ENCODE measurements at regions not wholly inside any gene's neighbourhood (a gene's known extent, or its start where the extent isn't known, plus 50 kb on each side); places are given as distances from the start of the nearest gene placed in this dataset.

DNA sequence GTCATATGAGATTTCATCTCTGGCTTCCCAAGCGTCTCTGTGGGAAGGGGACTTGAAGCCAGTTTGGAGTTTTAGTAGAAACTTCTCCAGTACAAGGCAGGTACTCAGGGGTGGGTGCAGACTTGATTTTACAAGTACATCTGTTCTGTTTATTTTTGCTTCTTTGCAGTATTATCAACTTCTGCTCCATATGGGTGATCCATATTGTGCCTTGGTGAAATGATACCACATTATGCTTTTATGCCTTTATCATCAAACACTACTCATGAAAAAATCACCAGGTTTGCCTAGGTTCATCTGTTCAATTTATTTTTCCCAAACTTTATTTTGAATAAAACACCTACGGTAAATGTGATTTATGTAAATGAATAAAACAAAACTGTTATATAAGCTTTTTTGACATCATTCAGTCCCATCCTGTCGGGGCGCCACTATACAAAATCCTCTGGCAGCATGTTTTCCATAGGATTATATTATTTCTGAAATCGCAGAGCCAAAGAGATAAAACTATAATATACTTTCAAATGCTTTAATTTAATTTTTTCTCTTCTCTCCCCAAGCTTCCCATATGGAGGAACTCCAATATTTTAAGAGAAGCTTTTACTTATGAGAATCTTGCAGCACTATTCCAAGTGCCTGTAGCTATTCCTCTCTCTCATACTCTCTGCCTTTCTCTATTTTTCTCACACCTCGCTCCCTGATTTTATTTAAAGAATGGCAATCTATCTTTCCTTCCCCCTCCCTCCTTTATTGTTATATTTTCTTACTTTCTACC lies 490.9 kb downstream of the RNF144A start:
- Histone ChIP-seq H3K4me3 (ENCODE audit: low read length) (no peak overlapping the region), H3K27me3 (ENCODE audit: control insufficient read depth, insufficient read depth, low read length, poor library complexity, severe bottlenecking) (no peaks in the 10 kb centered on the region), H3K27ac (ENCODE audit: low read depth, low read length) (no peak overlapping the region), H3K4me1 (ENCODE audit: control insufficient read depth, insufficient read depth, low read length) (no peaks in the 10 kb centered on the region), H3K9ac (ENCODE audit: extremely low read depth, low read length, poor library complexity, severe bottlenecking) (no peak overlapping the region), H3K36me3 (ENCODE audit: control insufficient read depth, insufficient read depth, low read length) (no peaks in the 10 kb centered on the region), H3K9me3 (ENCODE audit: control insufficient read depth, low read length) (no peaks in the 10 kb centered on the region)
- Mint-ChIP-seq H3K4me3 (no peak overlapping the region), H3K9me3 (no peaks in the 10 kb centered on the region), H3K27ac (no peak overlapping the region), H3K36me3 (ENCODE audit: low read depth) (no peaks in the 10 kb centered on the region), H3K27me3 (ENCODE audit: insufficient read depth) (no peaks in the 10 kb centered on the region), H3K4me1 (no peaks in the 10 kb centered on the region)
- DNase-seq, result no peak
- TF ChIP-seq, protein P1, sequence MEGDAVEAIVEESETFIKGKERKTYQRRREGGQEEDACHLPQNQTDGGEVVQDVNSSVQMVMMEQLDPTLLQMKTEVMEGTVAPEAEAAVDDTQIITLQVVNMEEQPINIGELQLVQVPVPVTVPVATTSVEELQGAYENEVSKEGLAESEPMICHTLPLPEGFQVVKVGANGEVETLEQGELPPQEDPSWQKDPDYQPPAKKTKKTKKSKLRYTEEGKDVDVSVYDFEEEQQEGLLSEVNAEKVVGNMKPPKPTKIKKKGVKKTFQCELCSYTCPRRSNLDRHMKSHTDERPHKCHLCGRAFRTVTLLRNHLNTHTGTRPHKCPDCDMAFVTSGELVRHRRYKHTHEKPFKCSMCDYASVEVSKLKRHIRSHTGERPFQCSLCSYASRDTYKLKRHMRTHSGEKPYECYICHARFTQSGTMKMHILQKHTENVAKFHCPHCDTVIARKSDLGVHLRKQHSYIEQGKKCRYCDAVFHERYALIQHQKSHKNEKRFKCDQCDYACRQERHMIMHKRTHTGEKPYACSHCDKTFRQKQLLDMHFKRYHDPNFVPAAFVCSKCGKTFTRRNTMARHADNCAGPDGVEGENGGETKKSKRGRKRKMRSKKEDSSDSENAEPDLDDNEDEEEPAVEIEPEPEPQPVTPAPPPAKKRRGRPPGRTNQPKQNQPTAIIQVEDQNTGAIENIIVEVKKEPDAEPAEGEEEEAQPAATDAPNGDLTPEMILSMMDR (conservative IDR thresholded peaks at IDR 0.05), result no peak
- 95 to 100% methylated on average over 2 to 5 of the region's 6 CpGs for WGBS, 2 experiments (ENCODE audit: insufficient coverage in 1 of 2, insufficient read length in 1 of 2)

DNA sequence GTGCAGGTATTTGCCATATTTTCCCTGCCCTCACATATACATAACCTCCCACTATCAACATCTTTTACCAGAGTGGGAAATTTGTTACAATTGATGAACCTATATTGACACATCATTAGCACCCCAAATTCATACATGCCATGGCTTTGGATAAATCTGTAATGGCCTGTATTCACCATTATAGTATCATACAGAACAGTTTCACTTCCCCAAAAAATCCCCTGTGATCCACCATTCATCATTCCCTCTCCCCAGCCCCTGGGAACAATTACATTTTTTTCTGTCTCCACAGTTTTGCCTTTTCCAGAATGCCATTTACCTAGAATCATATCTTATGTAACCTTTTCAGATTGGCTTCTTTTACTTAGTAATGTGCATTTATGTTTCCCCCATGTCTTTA lies 494.5 kb downstream of the RNF144A start:
- H3K27me3 Mint-ChIP-seq (ENCODE audit: insufficient read depth), result no peaks in the 10 kb centered on the region
- H3K27ac Mint-ChIP-seq, result no peak overlapping the region
- TF ChIP-seq, protein P1 (conservative IDR thresholded peaks at IDR 0.05), result no peak
- H3K36me3 Mint-ChIP-seq (ENCODE audit: low read depth), result no peaks in the 10 kb centered on the region
- no peak for DNase-seq
- Histone ChIP-seq H3K9me3 (ENCODE audit: control insufficient read depth, low read length) (peaks cover 3% of the 10 kb centered on the region), H3K27ac (ENCODE audit: low read depth, low read length) (no peak overlapping the region), H3K9ac (ENCODE audit: extremely low read depth, low read length, poor library complexity, severe bottlenecking) (no peak overlapping the region), H3K36me3 (ENCODE audit: control insufficient read depth, insufficient read depth, low read length) (no peaks in the 10 kb centered on the region), H3K4me1 (ENCODE audit: control insufficient read depth, insufficient read depth, low read length) (no peaks in the 10 kb centered on the region), H3K4me3 (ENCODE audit: low read length) (no peak overlapping the region), H3K27me3 (ENCODE audit: control insufficient read depth, insufficient read depth, low read length, poor library complexity, severe bottlenecking) (no peaks in the 10 kb centered on the region)
- no peaks in the 10 kb centered on the region for H3K4me1 Mint-ChIP-seq
- no peaks in the 10 kb centered on the region for H3K9me3 Mint-ChIP-seq
- H3K4me3 Mint-ChIP-seq, result no peak overlapping the region

GRCh38 chr2:7417845-7418742 lies 500.9 kb downstream of the RNF144A start:
- Mint-ChIP-seq H3K9me3 (peaks cover 3% of the 10 kb centered on the region), H3K36me3 (ENCODE audit: low read depth) (no peaks in the 10 kb centered on the region), H3K4me1 (peaks cover 12% of the 10 kb centered on the region), H3K4me3 (peak overlapping the region; percentile 2), H3K27me3 (ENCODE audit: insufficient read depth) (no peaks in the 10 kb centered on the region), H3K27ac (peak overlapping the region; percentile 44)
- no peaks in the 10 kb centered on the region for H3K4me1 ChIP-seq (ENCODE audit: control insufficient read depth, insufficient read depth, low read length)
- peaks cover 16% of the 10 kb centered on the region for H3K9me3 ChIP-seq (ENCODE audit: control insufficient read depth, low read length)
- H3K9ac ChIP-seq (ENCODE audit: extremely low read depth, low read length, poor library complexity, severe bottlenecking), result no peak overlapping the region
- no peaks in the 10 kb centered on the region for H3K27me3 ChIP-seq (ENCODE audit: control insufficient read depth, insufficient read depth, low read length, poor library complexity, severe bottlenecking)
- TF ChIP-seq, protein P1 (conservative IDR thresholded peaks at IDR 0.05), result no peak
- no peak for DNase-seq
- 80 to 90% methylated on average over 1 to 2 of the region's 2 CpGs for WGBS, 2 experiments (ENCODE audit: insufficient coverage in 1 of 2, insufficient read length in 1 of 2)
- no peak overlapping the region for H3K27ac ChIP-seq (ENCODE audit: low read depth, low read length)
- H3K36me3 ChIP-seq (ENCODE audit: control insufficient read depth, insufficient read depth, low read length), result no peaks in the 10 kb centered on the region
- no peak overlapping the region for H3K4me3 ChIP-seq (ENCODE audit: low read length)

Data from endodermal cell (in vitro differentiated cells).